Mucosa of descending colon (tissue), 3 donors: ENCODE measurements at regions not wholly inside any gene's neighbourhood (a gene's known extent, or its start where the extent isn't known, plus 50 kb on each side); places are given as distances from the start of the nearest gene placed in this dataset.

Experiments
- ATAC-seq: fragments of 200-7000 bp; cut with Tn5 transposase; one replicate; pipeline ENCODE4 v1.9.1; 2020; ENCODE audit warnings: mild to moderate bottlenecking, moderate library complexity
- DNase-seq, 3 donors: peaks; one replicate each; pipeline ENCODE4 v3.0.0-alpha.2; 2020
- H3K36me3 ChIP-seq: fragments of 200-600 bp; one replicate; pipeline ENCODE4 v1.8.0; 2021; ENCODE audit warnings: low read depth, mild to moderate bottlenecking
- H3K4me1 ChIP-seq: fragments of 200-600 bp; one replicate; pipeline ENCODE4 v1.8.0; 2021; ENCODE audit warnings: low read depth, mild to moderate bottlenecking
- H3K4me3 ChIP-seq: fragments of 200-600 bp; one replicate; pipeline ENCODE4 v1.8.0; 2021; ENCODE audit warnings: mild to moderate bottlenecking
- H3K9me3 ChIP-seq: fragments of 200-600 bp; one replicate; pipeline ENCODE4 v1.8.0; 2021; ENCODE audit warnings: mild to moderate bottlenecking
- CTCF ChIP-seq: fragments of 200-600 bp; IDR thresholded peaks from one replicate; pipeline ENCODE4 v1.8.0; 2022; ENCODE audit warnings: antibody characterized with exemption, mild to moderate bottlenecking
- intact Hi-C, 2 donors: fragments of 100-400 bp; cut with DNase I in 1 of 2; cut with micrococcal nuclease in 1 of 2; formaldehyde crosslinking; loops; one replicate each; pipeline versions ENCODE4 v1.11.0 to v1.11.1; 2022; cut with DNase I, micrococcal nuclease
- donor health status: DM: no; HTN: no; CAD: no; lungs with moderate emphysema.
- donor health status: DM: no; HTN: no; CAD: no.
- donor health status: DM: no; HTN: yes; CAD: no.

- no peaks in the 10 kb centered on the region for H3K9me3 ChIP-seq
- no peak for TF ChIP-seq CTCF
- no peak for DNase-seq
- no peaks in the 10 kb centered on the region for H3K4me1 ChIP-seq
- intact Hi-C loops, result no loop called here
- no peak overlapping the region for H3K4me3 ChIP-seq
- no peak for ATAC-seq
- H3K36me3 ChIP-seq, result no peaks in the 10 kb centered on the region
These were observed 160.1 kb downstream of the TENT4A start for GRCh38 chr5:6873359-6873758.

- no peak for DNase-seq
- ATAC-seq, result no peak
- no peaks in the 10 kb centered on the region for H3K9me3 ChIP-seq
These were observed 162.1 kb downstream of the TENT4A start for GRCh38 chr5:6875376-6875775.

GRCh38 chr5:6877986-6878828, 165.0 kb downstream of the TENT4A start:
- no peak overlapping the region for H3K4me3 ChIP-seq
- H3K9me3 ChIP-seq, result no peaks in the 10 kb centered on the region
- intact Hi-C loops, result no loop called here
- no peaks in the 10 kb centered on the region for H3K4me1 ChIP-seq
- TF ChIP-seq CTCF, result no peak
- DNase-seq (no peak), ATAC-seq (no peak)
- H3K36me3 ChIP-seq, result no peaks in the 10 kb centered on the region

More at GRCh38 chr5:6875376-6875775, 162.1 kb downstream of the TENT4A start:
- intact Hi-C loops, result no loop called here
- TF ChIP-seq CTCF, result no peak
- Histone ChIP-seq H3K4me3 (no peak overlapping the region), H3K36me3 (no peaks in the 10 kb centered on the region), H3K4me1 (no peaks in the 10 kb centered on the region)

- no peak overlapping the region for H3K4me3 ChIP-seq
- intact Hi-C loops, result no loop called here
- DNase-seq (no peak), ATAC-seq (no peak)
- H3K4me1 ChIP-seq, result no peaks in the 10 kb centered on the region
- no peak for TF ChIP-seq CTCF
- H3K9me3 ChIP-seq, result peaks cover 19% of the 10 kb centered on the region
- H3K36me3 ChIP-seq, result no peaks in the 10 kb centered on the region
These were observed 172.3 kb downstream of the TENT4A start for GRCh38 chr5:6885581-6885980.

GRCh38 chr5:6886866-6887265, 173.6 kb downstream of the TENT4A start:
- Histone ChIP-seq H3K4me3 (no peak overlapping the region), H3K36me3 (no peaks in the 10 kb centered on the region), H3K9me3 (peaks cover 19% of the 10 kb centered on the region), H3K4me1 (no peaks in the 10 kb centered on the region)
- DNase-seq (no peak), ATAC-seq (no peak)
- TF ChIP-seq CTCF, result no peak
- intact Hi-C loops, result no loop called here
